Sigmoid colon (tissue), 6 donors: ENCODE measurements at regions not wholly inside any gene's neighbourhood (a gene's known extent, or its start where the extent isn't known, plus 50 kb on each side); places are given as distances from the start of the nearest gene placed in this dataset.
A peak's percentile ranks its signal among the peaks of the same experiment; 100 is the strongest.

Experiments
- DNase-seq: peaks from one replicate; pipeline ENCODE4 v3.0.0-alpha.2; 2019
- H3K27ac ChIP-seq, 4 donors: fragments of 200-600 bp; sonication (generic); one replicate each; pipeline ENCODE4 v1.5.1; 2016 to 2019; ENCODE audit warnings: mild to moderate bottlenecking in 1 of 4
- H3K27me3 ChIP-seq, 3 donors: fragments of 200-600 bp; sonication (generic); one replicate each; pipeline ENCODE4 v1.5.1; 2019; ENCODE audit warnings: mild to moderate bottlenecking in 1 of 3
- H3K36me3 ChIP-seq, 4 donors: fragments of 200-600 bp; sonication (generic); one replicate each; pipeline ENCODE4 v1.5.1; 2016 to 2019
- H3K4me1 ChIP-seq, 4 donors: fragments of 200-600 bp; sonication (generic); one replicate each; pipeline ENCODE4 v1.5.1; 2017 to 2019
- H3K4me3 ChIP-seq, 4 donors: fragments of 200-600 bp; sonication (generic); one replicate each; pipeline ENCODE4 v1.5.1; 2017 to 2019; ENCODE audit warnings: mild to moderate bottlenecking in 2 of 4, moderate library complexity in 1 of 4
- H3K9me3 ChIP-seq, 4 donors: fragments of 200-600 bp in 3 of 4; sonication (generic) in 3 of 4; one replicate each; pipeline versions ENCODE4 v1.5.1 to v1.6.1; 2013 to 2019
- CTCF ChIP-seq, 4 experiments: fragments of 450-650 bp in 3 of 4; fragments of 200-600 bp in 1 of 4; IDR thresholded peaks; one replicate each; pipeline ENCODE4 v1.5.1; 2016 to 2019; ENCODE audit warnings: antibody characterized with exemption in 4 of 4, mild to moderate bottlenecking in 3 of 4, moderate library complexity in 2 of 4
- EP300 ChIP-seq, 4 donors: sonication (generic); formaldehyde crosslinking; IDR thresholded peaks; one replicate each; pipeline ENCODE4 v1.6.1; 2017; ENCODE audit warnings: antibody characterized with exemption in 4 of 4
- POLR2A ChIP-seq, 2 donors: fragments of 450-650 bp; IDR thresholded peaks; one replicate each; pipeline ENCODE4 v1.6.1; 2016; ENCODE audit warnings: antibody characterized with exemption in 2 of 2, mild to moderate bottlenecking in 2 of 2, moderate library complexity in 2 of 2
- POLR2AphosphoS5 ChIP-seq, 4 donors: sonication (generic); formaldehyde crosslinking; IDR thresholded peaks; one replicate each; pipeline ENCODE4 v1.6.1; 2017; ENCODE audit warnings: antibody characterized with exemption in 4 of 4
- WGBS, 2 donors: extraction: QIAGEN DNeasy Blood & Tissue Kit; methylation state at CpG; one replicate each; pipeline ENCODE4 v1.1.7; 2013; 5-methylcytosine and 5-hydroxymethylcytosine counted together
- intact Hi-C: fragments of 100-400 bp; cut with DNase I; formaldehyde crosslinking; loops from one replicate; pipeline ENCODE4 v1.15.1; 2023
- donor health status: healthy with polysubstance abuse.
- donor health status: healthy.

GRCh38 chr13:111964411-111965035 lies 102.4 kb upstream of the SOX1 start:
- Histone ChIP-seq H3K9me3 (no peaks in the 10 kb centered on the region), H3K36me3 (no peaks in the 10 kb centered on the region), H3K4me1 (no peaks in the 10 kb centered on the region), H3K27ac (no peak overlapping the region), H3K4me3 (no peak overlapping the region), H3K27me3 (peaks cover 0 to 8% (median 4%) of the 10 kb centered on the region in 3 donors)
- intact Hi-C loops, result no loop called here
- TF ChIP-seq EP300 (IDR thresholded peaks at IDR 0.05) (no peak), POLR2AphosphoS5 (IDR thresholded peaks at IDR 0.05) (no peak), POLR2A (IDR thresholded peaks at IDR 0.05) (no peak), CTCF (IDR thresholded peaks at IDR 0.05) (no peak)
- WGBS, 2 donors, result 95 to 96% methylated on average over 28 of the region's 28 CpGs
- no peak for DNase-seq

- 89% methylated on average over 24 of the region's 24 CpGs for WGBS, 2 donors
- intact Hi-C loops, result no loop called here
- H3K27me3 ChIP-seq, result peaks cover 0 to 19% (median 11%) of the 10 kb centered on the region in 3 donors
- H3K4me1 ChIP-seq, result no peaks in the 10 kb centered on the region
- H3K4me3 ChIP-seq, result no peak overlapping the region
- H3K36me3 ChIP-seq, result no peaks in the 10 kb centered on the region
- no peak overlapping the region for H3K27ac ChIP-seq
- DNase-seq, result peak; percentile 50
- no peaks in the 10 kb centered on the region for H3K9me3 ChIP-seq
- no peak for TF ChIP-seq CTCF (IDR thresholded peaks at IDR 0.05)
- no peak for TF ChIP-seq POLR2A (IDR thresholded peaks at IDR 0.05)
- no peak for TF ChIP-seq EP300 (IDR thresholded peaks at IDR 0.05)
- no peak for TF ChIP-seq POLR2AphosphoS5 (IDR thresholded peaks at IDR 0.05)
Observed at GRCh38 chr13:111965466-111966214, 101.3 kb upstream of the SOX1 start.

- Histone ChIP-seq H3K9me3 (no peaks in the 10 kb centered on the region), H3K4me1 (no peaks in the 10 kb centered on the region), H3K4me3 (no peak overlapping the region), H3K27me3 (peaks cover 0 to 32% (median 16%) of the 10 kb centered on the region in 3 donors), H3K27ac (no peak overlapping the region), H3K36me3 (no peaks in the 10 kb centered on the region)
- DNase-seq, result peak; percentile 37
- TF ChIP-seq EP300 (IDR thresholded peaks at IDR 0.05) (no peak), POLR2AphosphoS5 (IDR thresholded peaks at IDR 0.05) (no peak), POLR2A (IDR thresholded peaks at IDR 0.05) (no peak), CTCF (IDR thresholded peaks at IDR 0.05) (no peak)
- intact Hi-C loops, result no loop called here
- 79 to 84% methylated on average over 7 of the region's 7 CpGs for WGBS, 2 donors
Observed at GRCh38 chr13:111966933-111967332, 100.0 kb upstream of the SOX1 start.

- H3K9me3 ChIP-seq, result no peaks in the 10 kb centered on the region
- TF ChIP-seq EP300 (IDR thresholded peaks at IDR 0.05), result no peak
- DNase-seq, result peak; percentile 54
- peaks cover 0 to 40% (median 16%) of the 10 kb centered on the region in 3 donors for H3K27me3 ChIP-seq
- H3K27ac ChIP-seq, result no peak overlapping the region
- 70 to 76% methylated on average over 8 of the region's 8 CpGs for WGBS, 2 donors
- no peaks in the 10 kb centered on the region for H3K4me1 ChIP-seq
- intact Hi-C loops, result no loop called here
- H3K36me3 ChIP-seq, result no peaks in the 10 kb centered on the region
- no peak overlapping the region for H3K4me3 ChIP-seq
Observed at GRCh38 chr13:111967572-111968201, 99.3 kb upstream of the SOX1 start.

- Histone ChIP-seq H3K27me3 (peaks cover 0 to 47% (median 20%) of the 10 kb centered on the region in 3 donors), H3K4me3 (no peak overlapping the region), H3K9me3 (no peaks in the 10 kb centered on the region), H3K36me3 (no peaks in the 10 kb centered on the region), H3K4me1 (peaks cover 0 to under 1% (median 0%) of the 10 kb centered on the region in 4 donors), H3K27ac (no peak overlapping the region)
- 86 to 87% methylated on average over 12 of the region's 12 CpGs for WGBS, 2 donors
- intact Hi-C loops, result no loop called here
- TF ChIP-seq CTCF (IDR thresholded peaks at IDR 0.05), result no peak
- TF ChIP-seq POLR2AphosphoS5 (IDR thresholded peaks at IDR 0.05), result no peak
- TF ChIP-seq POLR2A (IDR thresholded peaks at IDR 0.05), result no peak
- no peak for TF ChIP-seq EP300 (IDR thresholded peaks at IDR 0.05)
- peak; percentile 41 for DNase-seq
Observed at GRCh38 chr13:111968336-111969010, 98.5 kb upstream of the SOX1 start.
